ENCODE measurements at regions not wholly inside any gene's neighbourhood (a gene's known extent, or its start where the extent isn't known, plus 50 kb on each side); places are given as distances from the start of the nearest gene placed in this dataset.
A peak's percentile ranks its signal among the peaks of the same experiment; 100 is the strongest.

GRCh38 chr21:19245188-19245580, 841.6 kb upstream of the TMPRSS15 start:
- no peak overlapping the region for H3K4me3 Mint-ChIP-seq
- peaks cover 10 to 36% (median 30%) of the 10 kb centered on the region in 6 donors for H3K9me3 Mint-ChIP-seq
- H3K4me1 Mint-ChIP-seq: no peaks in the 10 kb centered on the region
- no peak overlapping the region for H3K27ac Mint-ChIP-seq
- H3K27me3 Mint-ChIP-seq (ENCODE audit: low read depth in 3 of 3): peaks cover 0 to 2% (median 0%) of the 10 kb centered on the region in 3 donors
- H3K36me3 Mint-ChIP-seq: no peaks in the 10 kb centered on the region
- no peak for DNase-seq

- DNase-seq: no peak
- H3K4me1 Mint-ChIP-seq: no peaks in the 10 kb centered on the region
- no peak overlapping the region for H3K27ac Mint-ChIP-seq
- H3K4me3 Mint-ChIP-seq: no peak overlapping the region
- peaks cover 13 to 43% (median 35%) of the 10 kb centered on the region in 6 donors for H3K9me3 Mint-ChIP-seq
- peaks cover 0 to 2% (median 2%) of the 10 kb centered on the region in 3 donors for H3K27me3 Mint-ChIP-seq (ENCODE audit: low read depth in 3 of 3)
- no peaks in the 10 kb centered on the region for H3K36me3 Mint-ChIP-seq
Observed at GRCh38 chr21:19246018-19246417, 842.4 kb upstream of the TMPRSS15 start.

GRCh38 chr21:19256934-19257660, 853.5 kb upstream of the TMPRSS15 start:
- no peaks in the 10 kb centered on the region for H3K27me3 Mint-ChIP-seq (ENCODE audit: low read depth in 3 of 3)
- H3K36me3 Mint-ChIP-seq: no peaks in the 10 kb centered on the region
- H3K27ac Mint-ChIP-seq: peak overlapping the region in 1 of 6 donors; percentile 36
- peaks cover 2 to 20% (median 15%) of the 10 kb centered on the region in 6 donors for H3K9me3 Mint-ChIP-seq
- no peak overlapping the region for H3K4me3 Mint-ChIP-seq
- DNase-seq: no peak
- H3K4me1 Mint-ChIP-seq: no peaks in the 10 kb centered on the region

- DNase-seq: no peak
- Mint-ChIP-seq H3K4me3 (no peak overlapping the region), H3K36me3 (no peaks in the 10 kb centered on the region), H3K9me3 (peaks cover 0 to 16% (median 8%) of the 10 kb centered on the region in 6 donors), H3K4me1 (no peaks in the 10 kb centered on the region), H3K27ac (no peak overlapping the region), H3K27me3 (ENCODE audit: low read depth in 3 of 3) (no peaks in the 10 kb centered on the region)
Observed at GRCh38 chr21:19261731-19262376, 858.3 kb upstream of the TMPRSS15 start.

DNA sequence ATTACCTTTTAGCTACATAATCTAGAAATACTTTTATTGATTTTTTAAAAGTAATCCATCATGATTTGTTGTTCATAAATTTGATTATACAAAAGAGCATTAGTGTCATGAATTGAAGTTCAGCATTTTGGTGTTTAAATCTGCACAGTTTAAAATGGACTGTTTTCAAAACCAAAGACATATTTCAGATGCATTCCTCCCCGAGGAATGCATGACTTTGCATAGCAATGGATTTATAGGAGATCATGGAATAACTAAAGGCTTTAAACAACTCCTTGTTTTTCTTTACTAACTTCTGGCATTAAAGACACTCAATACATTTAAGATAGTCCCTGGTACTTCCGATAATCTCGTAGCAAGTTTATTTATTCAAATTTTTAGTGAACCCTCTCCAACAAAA, 863.1 kb upstream of the TMPRSS15 start:
- Mint-ChIP-seq H3K9me3 (peaks cover 0 to 11% (median 8%) of the 10 kb centered on the region in 6 donors), H3K27ac (no peak overlapping the region), H3K27me3 (ENCODE audit: low read depth in 3 of 3) (no peaks in the 10 kb centered on the region), H3K4me3 (no peak overlapping the region), H3K4me1 (no peaks in the 10 kb centered on the region), H3K36me3 (no peaks in the 10 kb centered on the region)
- DNase-seq: no peak

- Mint-ChIP-seq H3K4me1 (no peaks in the 10 kb centered on the region), H3K4me3 (no peak overlapping the region), H3K27ac (no peak overlapping the region), H3K27me3 (ENCODE audit: low read depth in 3 of 3) (no peaks in the 10 kb centered on the region), H3K36me3 (peaks cover 0 to 6% (median 0%) of the 10 kb centered on the region in 3 donors), H3K9me3 (peaks cover 0 to 27% (median 10%) of the 10 kb centered on the region in 6 donors)
- DNase-seq: no peak
Observed at GRCh38 chr21:19268686-19269085, 865.1 kb upstream of the TMPRSS15 start.

GRCh38 chr21:19275065-19275464, 871.5 kb upstream of the TMPRSS15 start:
- DNase-seq: no peak
- Mint-ChIP-seq H3K36me3 (peaks cover 0 to 6% (median 0%) of the 10 kb centered on the region in 3 donors), H3K4me3 (no peak overlapping the region), H3K27me3 (ENCODE audit: low read depth in 3 of 3) (no peaks in the 10 kb centered on the region), H3K9me3 (peaks cover 3 to 39% (median 18%) of the 10 kb centered on the region in 6 donors), H3K27ac (no peak overlapping the region), H3K4me1 (no peaks in the 10 kb centered on the region)

GRCh38 chr21:19276665-19277064, 873.1 kb upstream of the TMPRSS15 start:
- H3K9me3 Mint-ChIP-seq: peaks cover 4 to 40% (median 20%) of the 10 kb centered on the region in 6 donors
- peaks cover 0 to 6% (median 0%) of the 10 kb centered on the region in 3 donors for H3K36me3 Mint-ChIP-seq
- H3K27ac Mint-ChIP-seq: no peak overlapping the region
- no peaks in the 10 kb centered on the region for H3K4me1 Mint-ChIP-seq
- no peaks in the 10 kb centered on the region for H3K27me3 Mint-ChIP-seq (ENCODE audit: low read depth in 3 of 3)
- no peak overlapping the region for H3K4me3 Mint-ChIP-seq
- no peak for DNase-seq

DNA sequence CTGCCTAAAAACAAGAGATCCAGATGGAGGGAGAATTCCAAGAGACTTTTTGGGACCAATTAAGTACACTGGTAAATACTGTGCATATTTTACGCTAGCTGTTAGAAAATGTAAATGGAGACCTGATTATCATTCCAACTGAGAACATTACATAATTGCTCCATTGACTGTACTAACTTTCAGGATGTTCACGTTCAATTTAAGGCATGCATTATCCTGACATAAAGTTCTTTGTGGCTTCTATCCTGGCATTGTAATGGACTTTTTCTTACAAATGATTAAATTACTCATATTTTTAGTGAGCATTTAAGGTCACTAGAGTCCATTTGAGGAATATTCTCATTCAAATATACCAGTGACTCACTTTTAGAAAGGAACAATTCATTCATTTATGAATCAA, 883.3 kb upstream of the TMPRSS15 start:
- Mint-ChIP-seq H3K4me3 (no peak overlapping the region), H3K27ac (no peak overlapping the region), H3K4me1 (no peaks in the 10 kb centered on the region), H3K36me3 (no peaks in the 10 kb centered on the region), H3K27me3 (ENCODE audit: low read depth in 3 of 3) (peaks cover 0 to 2% (median 0%) of the 10 kb centered on the region in 3 donors), H3K9me3 (peaks cover 4 to 31% (median 14%) of the 10 kb centered on the region in 6 donors)
- no peak for DNase-seq

DNA sequence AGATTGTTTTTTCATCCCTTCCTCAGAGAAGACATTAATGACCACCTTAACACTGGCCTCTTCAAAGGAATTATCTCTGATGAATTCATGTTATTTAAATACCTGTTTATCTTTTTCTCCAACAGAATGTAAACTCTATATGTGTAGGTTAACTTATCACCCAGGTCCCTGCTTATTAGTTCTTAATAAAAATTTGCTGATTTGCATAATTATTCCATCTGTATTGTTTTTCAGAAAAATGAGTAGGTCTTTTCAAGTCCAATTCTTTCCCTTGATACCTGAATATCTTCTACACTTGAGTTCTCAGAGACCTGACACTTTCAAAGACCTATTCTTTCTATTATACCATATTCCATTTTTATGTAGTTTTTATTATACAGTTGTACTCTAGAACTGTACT, 886.7 kb upstream of the TMPRSS15 start:
- peaks cover 0 to 2% (median 0%) of the 10 kb centered on the region in 3 donors for H3K27me3 Mint-ChIP-seq (ENCODE audit: low read depth in 3 of 3)

GRCh38 chr21:19320291-19320690, 916.7 kb upstream of the TMPRSS15 start:
- Mint-ChIP-seq H3K4me1 (no peaks in the 10 kb centered on the region), H3K4me3 (no peak overlapping the region), H3K36me3 (no peaks in the 10 kb centered on the region), H3K27me3 (ENCODE audit: low read depth in 3 of 3) (no peaks in the 10 kb centered on the region), H3K9me3 (peaks cover 2 to 20% (median 5%) of the 10 kb centered on the region in 6 donors), H3K27ac (no peak overlapping the region)
- DNase-seq: no peak

More for the DNA sequence above, 886.7 kb upstream of the TMPRSS15 start:
- peaks cover 24 to 54% (median 30%) of the 10 kb centered on the region in 6 donors for H3K9me3 Mint-ChIP-seq
- no peak for DNase-seq
- H3K27ac Mint-ChIP-seq: no peak overlapping the region
- no peaks in the 10 kb centered on the region for H3K36me3 Mint-ChIP-seq
- H3K4me1 Mint-ChIP-seq: no peaks in the 10 kb centered on the region
- no peak overlapping the region for H3K4me3 Mint-ChIP-seq

DNA sequence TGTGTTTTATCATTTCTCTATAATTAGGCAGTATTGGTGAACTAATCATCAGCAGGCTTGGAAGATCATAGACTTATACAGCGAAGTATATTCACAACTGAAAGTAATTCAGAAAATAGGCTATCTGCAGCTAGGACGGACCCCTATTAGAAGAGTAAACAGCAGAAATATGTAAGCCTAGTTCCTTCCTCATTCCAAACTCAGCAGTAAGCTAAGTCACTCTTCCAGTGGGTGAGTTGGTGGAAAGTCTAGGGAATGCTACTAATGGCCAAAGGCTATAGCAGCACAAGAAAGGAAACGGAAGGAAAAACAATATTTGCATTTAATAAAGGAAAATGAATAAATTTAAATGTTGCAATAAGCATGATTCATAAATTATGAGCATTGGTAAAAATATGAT, 918.1 kb upstream of the TMPRSS15 start:
- Mint-ChIP-seq H3K4me1 (no peaks in the 10 kb centered on the region), H3K4me3 (no peak overlapping the region), H3K27me3 (ENCODE audit: low read depth in 3 of 3) (no peaks in the 10 kb centered on the region)

GRCh38 chr21:19322360-19322759, 918.8 kb upstream of the TMPRSS15 start:
- no peak for DNase-seq
- Mint-ChIP-seq H3K27ac (no peak overlapping the region), H3K4me1 (no peaks in the 10 kb centered on the region), H3K27me3 (ENCODE audit: low read depth in 3 of 3) (no peaks in the 10 kb centered on the region), H3K9me3 (peaks cover 0 to 21% (median 3%) of the 10 kb centered on the region in 6 donors), H3K4me3 (no peak overlapping the region), H3K36me3 (no peaks in the 10 kb centered on the region)

More for the DNA sequence above, 918.1 kb upstream of the TMPRSS15 start:
- Mint-ChIP-seq H3K27ac (no peak overlapping the region), H3K9me3 (peaks cover 0 to 19% (median 3%) of the 10 kb centered on the region in 6 donors), H3K36me3 (no peaks in the 10 kb centered on the region)
- DNase-seq: no peak

DNA sequence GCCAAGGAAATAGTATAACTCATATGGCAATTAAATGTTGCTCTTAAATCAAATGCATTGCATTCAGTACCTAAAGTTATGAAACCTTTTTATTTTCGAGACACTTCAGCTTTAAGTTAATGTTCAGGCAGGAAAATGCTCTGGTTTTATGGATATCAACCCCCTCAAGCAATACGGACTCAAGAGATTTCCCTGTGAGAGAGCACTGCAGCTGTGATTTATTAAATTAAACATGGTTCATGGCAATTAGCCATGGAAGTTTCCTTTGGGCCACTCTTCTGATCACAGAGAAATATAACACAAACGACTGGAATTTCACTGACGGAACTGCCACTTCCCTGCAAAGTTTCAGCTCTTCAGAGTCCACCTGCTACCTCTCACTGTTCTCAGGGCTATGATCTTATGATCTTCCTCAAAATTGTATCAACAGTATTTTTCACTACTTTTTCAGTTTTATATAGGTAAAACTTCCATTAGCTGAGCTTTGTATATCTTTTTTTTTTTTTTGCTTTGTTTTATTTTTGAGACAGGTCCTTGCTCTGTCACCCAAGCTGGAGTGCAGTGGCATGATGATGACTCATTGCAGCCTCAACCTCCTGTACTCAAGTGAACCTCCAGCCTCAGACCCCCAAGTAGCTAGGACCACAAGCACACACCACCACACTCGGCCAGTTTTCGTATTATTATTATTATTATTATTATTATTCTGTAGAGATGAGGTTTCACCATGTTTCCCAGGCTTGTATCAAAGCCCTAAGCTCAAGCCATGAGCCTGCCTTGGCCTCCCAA, 923.1 kb upstream of the TMPRSS15 start:
- H3K9me3 Mint-ChIP-seq: peaks cover 4 to 24% (median 8%) of the 10 kb centered on the region in 6 donors
- H3K27me3 Mint-ChIP-seq (ENCODE audit: low read depth in 3 of 3): no peaks in the 10 kb centered on the region
- no peak overlapping the region for H3K4me3 Mint-ChIP-seq
- no peaks in the 10 kb centered on the region for H3K36me3 Mint-ChIP-seq
- no peak overlapping the region for H3K27ac Mint-ChIP-seq
- H3K4me1 Mint-ChIP-seq: no peaks in the 10 kb centered on the region
- no peak for DNase-seq
